22Rv1 (cell line): ENCODE measurements at regions not wholly inside any gene's neighbourhood (a gene's known extent, or its start where the extent isn't known, plus 50 kb on each side); places are given as distances from the start of the nearest gene placed in this dataset.
A peak's percentile ranks its signal among the peaks of the same experiment; 100 is the strongest.

Source experiments
- H3K27ac ChIP-seq: fragments of 450-650 bp; 2 replicates; pipeline ENCODE4 v1.5.1; 2017
- ZFX ChIP-seq: fragments of 450-650 bp; IDR thresholded peaks from 2 replicates; pipeline ENCODE4 v1.6.1; 2017; ENCODE audit warnings: antibody characterized with exemption, borderline replicate concordance
- TF ChIP-seq, protein P1 (sequence below): fragments of 450-650 bp; IDR thresholded peaks from 2 replicates; pipeline ENCODE4 v1.5.1; 2017; ENCODE audit warnings: mild to moderate bottlenecking

- no peak overlapping the region for H3K27ac ChIP-seq
- TF ChIP-seq, protein P1, sequence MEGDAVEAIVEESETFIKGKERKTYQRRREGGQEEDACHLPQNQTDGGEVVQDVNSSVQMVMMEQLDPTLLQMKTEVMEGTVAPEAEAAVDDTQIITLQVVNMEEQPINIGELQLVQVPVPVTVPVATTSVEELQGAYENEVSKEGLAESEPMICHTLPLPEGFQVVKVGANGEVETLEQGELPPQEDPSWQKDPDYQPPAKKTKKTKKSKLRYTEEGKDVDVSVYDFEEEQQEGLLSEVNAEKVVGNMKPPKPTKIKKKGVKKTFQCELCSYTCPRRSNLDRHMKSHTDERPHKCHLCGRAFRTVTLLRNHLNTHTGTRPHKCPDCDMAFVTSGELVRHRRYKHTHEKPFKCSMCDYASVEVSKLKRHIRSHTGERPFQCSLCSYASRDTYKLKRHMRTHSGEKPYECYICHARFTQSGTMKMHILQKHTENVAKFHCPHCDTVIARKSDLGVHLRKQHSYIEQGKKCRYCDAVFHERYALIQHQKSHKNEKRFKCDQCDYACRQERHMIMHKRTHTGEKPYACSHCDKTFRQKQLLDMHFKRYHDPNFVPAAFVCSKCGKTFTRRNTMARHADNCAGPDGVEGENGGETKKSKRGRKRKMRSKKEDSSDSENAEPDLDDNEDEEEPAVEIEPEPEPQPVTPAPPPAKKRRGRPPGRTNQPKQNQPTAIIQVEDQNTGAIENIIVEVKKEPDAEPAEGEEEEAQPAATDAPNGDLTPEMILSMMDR = no peak
- TF ChIP-seq ZFX = no peak
Observed at GRCh38 chr9:80294955-80295354, 723.2 kb downstream of the TLE4 start.

DNA sequence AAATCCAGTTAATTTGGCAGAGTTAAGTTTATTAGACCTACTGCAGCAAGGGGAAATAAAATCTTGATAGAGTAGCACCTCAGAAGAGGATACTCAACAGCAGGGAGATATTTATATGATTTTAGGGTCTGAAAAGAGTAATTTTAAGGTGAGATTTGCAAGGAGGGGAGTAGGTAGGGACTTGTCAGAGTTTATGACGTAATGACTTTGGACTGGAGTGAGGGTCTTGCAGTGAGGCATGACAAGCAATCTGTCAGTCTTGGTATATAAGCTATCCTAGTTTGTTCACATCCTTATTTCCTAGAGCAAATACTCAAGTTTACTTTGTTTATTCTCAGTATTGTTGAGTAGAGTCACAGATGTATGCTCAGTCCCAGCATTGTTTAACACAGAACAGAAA lies 722.6 kb downstream of the TLE4 start:
- H3K27ac ChIP-seq = no peak overlapping the region
- TF ChIP-seq ZFX = no peak
- TF ChIP-seq, protein P1 = no peak

- H3K27ac ChIP-seq = no peak overlapping the region
- TF ChIP-seq, protein P1 = no peak
- no peak for TF ChIP-seq ZFX
Observed at GRCh38 chr9:80292231-80292630, 720.5 kb downstream of the TLE4 start.

DNA sequence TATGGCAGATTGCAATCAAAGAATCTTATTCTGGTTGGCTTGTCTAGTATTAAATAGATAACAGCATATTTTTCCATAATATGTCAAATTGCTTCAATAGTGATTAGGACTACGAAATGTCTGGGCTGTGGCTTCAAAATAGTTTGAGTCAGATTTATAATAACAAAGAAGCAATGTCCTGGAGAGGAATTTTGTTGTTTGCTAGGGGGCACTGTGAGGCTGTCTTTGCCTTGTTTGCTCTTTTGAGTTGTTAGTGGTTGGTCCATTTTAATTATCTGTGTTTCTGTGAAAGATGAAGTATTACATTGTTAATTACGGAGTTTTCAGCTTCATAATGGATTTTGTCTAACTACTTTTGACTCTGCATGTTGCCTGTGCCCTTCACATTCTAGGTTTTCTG lies 713.6 kb downstream of the TLE4 start:
- TF ChIP-seq ZFX = no peak
- TF ChIP-seq, protein P1 = peak; percentile 55

GRCh38 chr9:80282766-80283165 lies 711.0 kb downstream of the TLE4 start:
- no peak for TF ChIP-seq ZFX
- TF ChIP-seq, protein P1 = no peak
- no peak overlapping the region for H3K27ac ChIP-seq

More for the DNA sequence above, 713.6 kb downstream of the TLE4 start:
- no peak overlapping the region for H3K27ac ChIP-seq

- no peak overlapping the region for H3K27ac ChIP-seq
- TF ChIP-seq, protein P1 = no peak
- no peak for TF ChIP-seq ZFX
Observed at GRCh38 chr9:80259079-80259478, 687.3 kb downstream of the TLE4 start.

DNA sequence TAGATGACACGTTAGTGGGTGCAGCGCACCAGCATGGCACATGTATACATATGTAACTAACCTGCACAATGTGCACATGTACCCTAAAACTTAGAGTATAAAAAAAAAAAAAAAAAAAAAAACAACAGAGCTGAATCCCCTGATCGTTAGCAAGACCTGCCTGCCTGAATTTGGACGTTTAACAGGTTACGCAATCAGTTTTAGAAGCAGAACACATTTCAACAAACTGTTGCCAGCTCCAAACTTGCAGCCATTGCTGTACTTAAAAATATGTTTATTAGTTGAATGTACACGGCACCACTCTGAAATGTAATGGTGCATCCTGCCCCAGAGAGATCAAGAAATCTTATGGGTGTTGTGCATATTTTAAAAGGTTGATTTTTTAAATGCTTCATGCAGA lies 680.0 kb downstream of the TLE4 start:
- TF ChIP-seq, protein P1 = no peak
- TF ChIP-seq ZFX = no peak
- H3K27ac ChIP-seq = no peak overlapping the region
